Ishikawa (cell line): ENCODE measurements at regions not wholly inside any gene's neighbourhood (a gene's known extent, or its start where the extent isn't known, plus 50 kb on each side); places are given as distances from the start of the nearest gene placed in this dataset.

ENCODE experiments used
- CREB1 ChIP-seq: IDR thresholded peaks from 2 replicates; pipeline ENCODE4 v1.6.1; 2012; ENCODE audit warnings: low read depth
- RAD21 ChIP-seq: IDR thresholded peaks from 2 replicates; pipeline ENCODE4 v1.6.1; 2012; ENCODE audit warnings: low read depth
- YY1 ChIP-seq: IDR thresholded peaks from 2 replicates; pipeline ENCODE4 v1.6.1; 2012; ENCODE audit warnings: low read depth
- TF ChIP-seq, protein P1 (sequence below): IDR thresholded peaks from 2 replicates; pipeline ENCODE4 v1.6.1; 2012

GRCh38 chr6:88538840-88539239, 372.7 kb upstream of the CNR1 start:
- TF ChIP-seq RAD21 = no peak
- TF ChIP-seq CREB1 = no peak
- no peak for TF ChIP-seq YY1
- TF ChIP-seq, protein P1, sequence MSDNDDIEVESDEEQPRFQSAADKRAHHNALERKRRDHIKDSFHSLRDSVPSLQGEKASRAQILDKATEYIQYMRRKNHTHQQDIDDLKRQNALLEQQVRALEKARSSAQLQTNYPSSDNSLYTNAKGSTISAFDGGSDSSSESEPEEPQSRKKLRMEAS = no peak
